T-helper 22 cell (primary cell): ENCODE measurements at regions not wholly inside any gene's neighbourhood (a gene's known extent, or its start where the extent isn't known, plus 50 kb on each side); places are given as distances from the start of the nearest gene placed in this dataset.

Experiments
- DNase-seq: peaks from one replicate; pipeline ENCODE4 v3.0.0-alpha.2; 2020; ENCODE audit warnings: low read depth

GRCh38 chr2:226274143-226274542 is 525.5 kb downstream of the IRS1 start:
- DNase-seq = no peak

DNA sequence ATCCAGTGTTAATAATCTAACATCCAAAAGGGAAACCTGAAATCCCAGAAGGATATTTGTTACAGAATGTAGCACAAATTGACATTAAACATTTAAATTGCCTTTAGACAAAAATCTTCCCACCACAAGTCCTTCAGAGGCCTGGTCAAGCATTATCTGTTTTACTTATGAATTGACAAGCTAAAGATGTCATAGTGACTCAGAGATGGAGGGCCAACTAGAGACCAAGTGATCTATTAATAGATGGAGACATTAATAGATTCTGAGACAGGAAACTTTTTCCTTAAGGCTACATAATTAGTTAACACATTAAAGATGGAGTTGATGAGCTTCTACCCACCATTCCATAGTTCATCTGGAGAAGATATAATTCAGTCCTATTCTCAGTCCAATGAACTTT is 526.2 kb downstream of the IRS1 start:
- no peak for DNase-seq

DNA sequence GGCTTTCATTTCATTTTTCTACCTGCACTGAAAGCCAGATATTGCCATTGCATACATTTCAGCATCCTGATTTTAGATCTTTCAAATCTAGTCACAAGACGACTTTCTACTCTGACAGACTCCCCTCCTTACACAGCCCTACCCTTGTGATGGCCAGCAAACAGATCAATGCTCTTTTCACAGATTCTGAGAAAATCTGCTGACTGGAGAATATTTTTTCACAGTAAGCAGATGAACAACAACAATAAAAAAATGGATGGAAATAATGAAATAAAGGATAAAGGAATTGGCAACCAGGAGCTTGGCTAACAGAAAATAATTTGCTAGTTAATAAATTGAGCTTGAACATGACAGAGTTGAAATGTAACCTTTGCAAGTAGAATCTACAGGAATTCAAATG is 527.2 kb downstream of the IRS1 start:
- no peak for DNase-seq

DNA sequence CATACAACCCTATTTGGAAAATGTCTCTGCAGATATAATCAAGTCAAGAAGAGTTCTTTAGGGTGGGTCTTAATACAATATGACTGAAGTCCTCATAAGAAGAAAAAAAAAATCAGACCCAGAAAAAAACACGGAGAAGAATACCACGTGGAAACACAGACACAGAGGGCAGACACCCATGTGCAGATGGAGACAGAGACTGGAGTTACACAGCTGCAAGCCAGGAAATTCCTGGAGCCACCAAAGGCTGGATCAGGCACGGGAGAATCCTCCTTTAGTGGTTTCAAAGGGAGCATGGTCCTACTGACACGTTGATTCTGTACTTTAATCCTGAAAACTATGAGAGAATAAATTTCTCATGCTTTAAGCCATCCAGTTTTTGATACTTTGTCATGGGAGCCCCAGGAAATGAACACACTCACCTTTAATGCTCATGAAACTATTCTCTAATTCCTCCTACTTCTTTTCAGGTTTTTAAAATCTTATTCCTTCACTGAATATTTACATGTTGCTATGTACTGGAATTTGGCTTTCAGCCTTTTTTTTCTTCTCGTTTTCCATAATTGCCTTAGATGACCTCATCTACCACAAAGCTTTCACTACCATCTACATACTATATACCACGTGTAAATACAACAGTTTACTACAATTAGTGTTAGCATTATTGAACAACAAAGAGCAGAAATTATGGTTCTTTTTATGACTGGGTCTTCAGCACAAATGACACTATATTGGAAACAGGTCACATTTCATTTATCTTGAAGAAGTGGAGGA is 529.1 kb downstream of the IRS1 start:
- DNase-seq = no peak

DNA sequence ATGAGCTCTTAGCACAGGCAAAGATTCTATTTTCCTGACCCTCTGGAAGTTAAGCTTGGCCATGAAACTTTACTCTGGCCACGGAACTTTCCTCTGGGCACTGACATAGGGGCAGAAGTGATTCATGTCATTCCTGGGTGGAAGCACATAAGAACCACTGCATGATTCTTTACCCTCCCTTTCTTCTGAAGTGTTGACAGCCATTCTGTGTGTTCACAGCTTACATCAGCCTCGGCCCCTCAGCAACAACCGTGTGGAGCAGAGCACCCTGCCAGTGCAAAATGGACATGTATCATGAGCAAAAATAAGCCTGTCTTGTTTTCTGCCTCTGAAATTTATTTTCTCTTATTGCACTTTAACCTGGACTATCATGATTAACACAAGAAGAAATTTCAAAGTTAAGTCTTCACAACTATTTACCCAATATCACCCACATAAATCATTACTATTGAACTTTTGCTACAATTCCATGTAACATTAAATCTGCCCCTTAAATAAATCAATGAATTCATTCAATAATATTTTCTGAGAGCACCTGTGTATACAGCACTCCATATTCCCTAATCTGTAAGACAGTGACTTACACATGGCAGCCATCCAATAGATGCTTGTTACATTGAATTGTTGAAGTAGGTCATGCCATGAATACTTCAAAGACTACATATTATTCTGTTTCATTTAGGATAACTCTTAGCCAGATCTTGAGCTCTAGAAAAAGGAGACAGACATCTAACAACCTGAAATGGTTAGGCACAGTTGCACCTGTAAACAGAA is 531.9 kb downstream of the IRS1 start:
- no peak for DNase-seq

DNA sequence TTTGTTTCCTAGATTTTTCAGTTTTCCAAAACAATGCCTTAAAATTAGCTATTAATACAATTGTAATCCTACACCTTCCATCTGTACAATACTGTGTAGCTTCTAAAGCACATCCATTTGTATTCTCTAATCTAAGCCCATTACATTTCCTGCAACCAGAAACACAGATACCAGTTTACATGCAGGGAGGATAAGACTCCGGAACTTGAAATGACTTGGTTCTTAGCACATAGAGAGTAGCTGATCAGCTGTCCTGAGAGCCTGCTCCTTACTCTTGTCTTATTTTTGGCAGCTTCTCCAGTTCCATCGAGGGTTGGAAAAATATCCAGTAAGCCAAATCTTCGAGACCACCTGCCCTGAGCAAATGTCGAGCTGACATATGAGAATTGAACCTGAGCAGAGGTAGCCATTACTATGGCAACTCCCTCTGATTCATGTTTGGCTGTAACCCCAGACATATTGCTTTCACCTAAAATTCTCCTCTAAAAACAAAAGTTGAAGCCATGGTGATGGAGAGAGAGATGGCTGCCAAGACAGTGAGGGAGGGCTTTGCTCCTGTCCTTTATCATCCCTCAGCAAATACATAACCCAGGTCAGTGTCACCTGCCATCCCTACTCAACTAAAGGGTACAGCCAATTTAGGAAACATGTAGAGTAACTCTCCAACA is 542.8 kb downstream of the IRS1 start:
- no peak for DNase-seq

DNA sequence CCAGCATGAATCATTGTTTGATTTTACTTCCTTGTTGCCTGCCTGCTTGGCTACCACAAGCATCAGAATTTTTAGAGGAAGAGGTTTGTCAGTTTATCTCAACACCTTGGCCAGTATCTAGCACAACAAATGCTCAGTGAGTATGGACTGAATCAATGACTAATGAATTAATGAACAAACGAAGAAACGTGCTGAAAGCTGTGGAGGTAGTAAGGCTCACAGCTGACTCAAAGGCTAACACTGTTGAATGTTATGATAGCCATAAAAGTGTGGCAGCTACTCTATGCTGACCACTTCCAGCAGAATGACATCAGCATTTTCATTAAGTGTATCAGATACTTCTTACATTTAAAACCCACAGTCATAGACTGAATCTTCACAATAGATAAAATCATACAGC is 543.4 kb downstream of the IRS1 start:
- no peak for DNase-seq

DNA sequence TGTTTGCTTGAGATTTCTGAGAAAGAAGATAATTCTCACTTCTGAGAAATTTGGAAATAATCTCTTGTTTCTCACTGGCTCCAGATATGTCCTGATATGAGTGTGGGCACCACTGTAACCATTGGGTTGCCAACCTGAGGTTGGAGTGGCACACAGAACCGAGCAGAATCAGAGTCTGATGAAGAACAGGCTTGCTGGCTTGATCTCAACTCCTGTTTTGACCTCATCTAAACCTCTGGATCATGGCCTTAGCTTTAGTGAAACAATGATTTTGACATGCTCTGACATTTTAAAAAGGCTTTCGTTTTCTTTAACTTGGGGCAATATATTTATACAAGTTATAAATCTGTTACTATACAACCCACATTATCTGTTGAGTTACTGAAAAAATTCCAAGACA is 548.0 kb downstream of the IRS1 start:
- no peak for DNase-seq

DNA sequence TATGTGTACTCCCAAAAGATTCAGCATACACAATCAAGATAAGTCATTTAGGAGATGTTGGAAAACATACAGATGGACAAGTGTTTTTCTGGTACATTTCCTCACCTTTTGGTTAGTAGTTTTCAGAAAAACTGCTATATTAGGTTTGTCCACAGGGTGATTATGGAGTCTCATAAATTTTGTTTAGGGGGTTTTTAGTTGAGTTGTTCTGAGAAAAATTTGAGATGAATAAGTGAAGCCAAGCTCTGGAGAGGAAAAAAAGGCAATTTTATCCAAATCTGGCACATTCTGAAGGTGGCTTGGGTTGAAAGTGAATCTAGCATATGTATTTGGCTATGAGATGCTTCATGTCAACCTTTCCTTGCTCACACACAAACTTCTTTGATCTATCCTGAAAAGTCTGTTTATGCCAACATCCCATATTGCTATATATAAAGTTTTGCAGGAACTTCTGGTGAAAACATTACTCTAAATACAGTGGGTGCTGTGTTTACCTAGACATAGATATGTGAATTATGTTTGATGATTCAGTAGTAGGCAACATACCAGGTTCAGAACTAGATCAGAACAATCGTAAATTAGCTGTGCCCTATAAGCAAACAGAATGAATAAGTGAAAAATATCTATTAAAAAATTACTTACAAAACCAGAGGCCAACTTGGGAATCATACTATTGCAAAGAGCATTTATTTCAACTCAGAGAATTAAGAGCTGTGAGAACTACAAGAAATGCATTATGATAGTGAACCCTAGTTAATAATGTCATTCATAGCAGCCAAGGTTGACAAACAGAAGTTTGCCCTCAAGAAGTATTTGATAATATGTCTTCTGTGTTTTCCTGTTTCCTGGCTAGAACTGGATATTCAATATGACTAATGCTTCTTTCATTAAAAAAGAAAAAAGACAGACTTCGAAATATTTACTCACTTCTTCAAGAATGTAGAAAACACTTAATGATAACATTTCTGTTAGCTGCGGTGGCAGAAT is 552.0 kb downstream of the IRS1 start:
- no peak for DNase-seq

DNA sequence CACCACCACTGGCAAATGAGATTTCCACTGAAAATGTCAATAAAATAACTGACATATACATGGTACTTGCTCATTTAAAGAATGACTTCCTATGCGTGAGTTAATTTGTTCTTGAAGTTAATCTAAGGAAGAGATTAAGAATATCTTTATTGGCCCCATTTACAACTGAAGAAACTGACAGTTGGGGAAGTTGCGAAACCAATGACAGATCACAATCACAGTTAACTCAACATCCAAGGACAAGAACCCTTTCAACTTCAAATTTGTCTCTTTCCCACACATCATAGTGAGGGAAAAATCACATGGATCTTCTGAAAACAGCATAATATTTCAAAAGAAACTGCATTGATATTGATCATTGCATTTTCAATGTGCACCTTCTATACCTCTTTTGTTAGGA is 565.4 kb downstream of the IRS1 start:
- DNase-seq = no peak

DNA sequence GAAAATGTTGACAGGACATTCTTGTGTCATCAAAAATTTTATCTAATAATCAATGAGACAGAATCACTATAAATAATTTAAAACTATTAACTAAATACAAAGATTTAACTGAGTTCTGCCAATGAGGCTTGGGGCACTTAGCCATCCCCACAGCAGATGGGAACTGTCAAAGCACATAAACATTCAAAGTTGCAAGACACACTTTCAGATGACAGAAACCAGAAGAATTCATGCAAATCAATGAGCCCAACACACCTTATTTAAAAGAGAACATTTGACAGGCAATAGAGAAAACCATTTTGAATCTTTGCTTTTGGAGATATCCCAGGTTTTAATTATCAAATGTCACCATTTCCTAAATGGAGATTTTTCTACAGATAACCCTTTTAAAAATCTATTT is 566.2 kb downstream of the IRS1 start:
- no peak for DNase-seq

GRCh38 chr2:226228080-226228479 is 571.5 kb downstream of the IRS1 start:
- no peak for DNase-seq

GRCh38 chr2:226227341-226227740 is 572.3 kb downstream of the IRS1 start:
- DNase-seq = no peak

GRCh38 chr2:226223704-226224103 is 575.9 kb downstream of the IRS1 start:
- no peak for DNase-seq

DNA sequence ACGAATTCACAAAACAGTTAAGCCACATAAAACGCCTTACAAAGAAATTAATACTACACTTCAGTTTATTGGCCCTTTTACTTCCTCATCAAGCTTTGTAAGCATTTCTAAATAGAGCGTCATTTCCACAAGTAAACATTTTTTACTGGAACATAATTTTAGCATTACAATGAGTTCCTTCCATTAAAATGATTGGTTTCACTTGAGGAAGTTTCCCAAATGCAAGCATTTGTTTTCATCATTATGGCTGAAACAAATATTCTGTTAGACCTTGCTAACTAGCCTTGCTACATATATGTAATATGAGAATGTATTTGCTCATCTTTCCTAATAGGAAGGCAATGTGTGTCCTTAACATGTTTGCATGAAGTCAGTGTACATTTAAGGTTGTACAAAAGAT is 579.1 kb downstream of the IRS1 start:
- no peak for DNase-seq

DNA sequence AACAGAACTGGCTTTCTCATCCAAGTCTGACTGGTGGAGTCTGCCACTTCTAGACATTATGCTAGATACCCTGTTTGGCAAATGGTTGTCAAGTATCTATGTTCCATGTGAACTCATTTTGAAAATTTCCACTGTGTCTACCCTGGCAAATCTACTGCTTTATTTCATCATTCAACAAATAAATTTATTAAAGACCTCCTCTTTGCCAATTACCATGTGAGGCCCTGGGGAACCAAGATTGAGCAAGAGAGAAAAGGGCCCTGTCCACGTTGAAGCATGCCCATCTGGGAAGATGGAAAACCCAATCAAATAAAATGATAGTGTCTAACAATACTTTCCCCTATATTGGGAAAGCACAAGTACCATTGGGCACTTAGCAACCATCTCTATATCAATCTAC is 582.4 kb downstream of the IRS1 start:
- no peak for DNase-seq

GRCh38 chr2:226216575-226216974 is 583.0 kb downstream of the IRS1 start:
- DNase-seq = no peak

DNA sequence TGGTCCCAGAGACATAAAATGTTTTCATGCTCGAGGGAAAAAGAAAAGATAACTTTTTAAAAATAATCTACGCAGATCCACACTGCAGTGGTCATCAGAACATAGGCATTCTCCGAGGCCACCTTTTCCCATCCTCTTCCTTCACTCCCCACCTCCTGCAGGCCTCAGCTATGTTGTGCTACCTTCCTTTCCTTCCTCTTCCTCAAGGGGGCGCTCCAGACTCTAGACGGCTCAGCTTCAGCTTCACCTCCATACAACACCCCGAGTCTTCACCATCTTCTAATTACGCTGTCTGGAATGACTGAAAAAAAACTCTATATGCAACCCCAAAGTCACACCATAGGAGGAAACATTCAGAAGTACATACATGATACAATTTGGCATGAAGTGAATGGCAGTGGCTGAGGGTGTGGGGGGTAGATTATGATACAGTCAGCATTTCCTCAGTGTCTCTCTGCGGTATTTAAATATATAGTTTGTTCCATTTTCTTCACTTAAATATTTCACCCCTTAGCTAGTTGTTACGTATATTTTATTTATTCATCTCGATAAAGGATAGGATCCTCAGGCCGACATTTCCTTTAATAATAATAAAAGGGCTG is 583.6 kb downstream of the IRS1 start:
- DNase-seq = peak; percentile 1

DNA sequence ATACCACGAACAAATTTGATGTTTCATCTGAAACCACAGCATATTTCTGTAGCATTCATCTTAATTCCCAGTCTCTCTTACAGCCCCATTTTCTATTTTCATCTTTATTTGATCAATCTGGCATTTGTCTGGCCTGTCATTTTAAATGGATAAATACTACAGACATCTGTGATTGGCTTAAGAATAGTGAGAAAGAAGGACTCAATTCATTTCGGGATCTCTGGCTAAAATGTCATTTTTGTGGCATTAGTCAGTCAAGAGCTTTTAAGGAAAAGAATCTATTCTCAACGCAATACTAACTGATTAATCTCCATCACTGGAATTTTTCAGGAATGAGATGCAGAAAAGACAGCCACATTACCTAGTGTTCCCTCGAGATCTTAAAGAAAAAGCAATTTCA is 585.9 kb downstream of the IRS1 start:
- no peak for DNase-seq

GRCh38 chr2:226211439-226211838 is 588.2 kb downstream of the IRS1 start:
- DNase-seq = no peak

DNA sequence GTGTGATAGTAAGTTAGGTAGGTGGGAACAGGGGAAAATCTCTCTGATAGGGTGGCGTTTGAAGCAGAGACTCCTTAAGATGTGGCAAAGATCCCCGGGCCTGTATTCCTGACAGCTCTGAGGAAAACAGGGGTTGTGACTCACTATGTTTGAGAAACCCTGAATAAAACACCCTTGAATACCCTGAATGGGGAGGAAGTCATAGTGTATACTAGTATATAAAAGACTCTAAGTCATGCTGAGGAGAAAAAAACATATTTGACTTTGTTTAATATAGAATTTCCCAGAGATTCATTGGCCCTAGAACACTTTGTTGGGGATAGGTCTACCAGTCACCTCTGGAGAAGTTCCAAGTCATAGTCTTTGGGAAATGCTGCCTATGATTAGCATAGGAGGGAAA is 590.9 kb downstream of the IRS1 start:
- no peak for DNase-seq

DNA sequence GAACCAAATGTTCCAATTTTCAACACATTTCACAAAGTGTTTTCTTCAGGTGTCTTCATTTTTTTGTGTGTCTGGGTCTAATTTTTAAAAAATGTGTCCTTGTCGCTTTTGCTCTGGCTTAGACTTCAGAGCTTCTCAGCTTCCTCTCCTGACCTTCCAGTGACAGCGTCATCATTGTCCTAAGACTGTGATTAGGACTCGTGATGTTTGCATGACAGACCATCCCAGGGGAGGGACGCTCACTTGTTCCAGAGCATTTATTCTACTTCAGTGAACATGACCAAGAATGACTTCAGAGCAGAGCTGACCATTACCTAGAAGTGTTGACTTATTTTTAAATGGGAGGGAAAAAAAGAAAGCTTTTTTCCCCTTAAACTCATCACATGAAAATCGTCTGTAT is 591.9 kb downstream of the IRS1 start:
- DNase-seq = no peak
